ENCODE measurements at regions not wholly inside any gene's neighbourhood (a gene's known extent, or its start where the extent isn't known, plus 50 kb on each side); places are given as distances from the start of the nearest gene placed in this dataset.

GRCh38 chr11:126137136-126137535, 74.3 kb downstream of the RPUSD4 start:
- Histone ChIP-seq H3K4me3 (ENCODE audit: insufficient read depth, low read depth, low read length) (no peak overlapping the region), H3K36me3 (ENCODE audit: control insufficient read depth, insufficient read depth, low read length) (no peaks in the 10 kb centered on the region), H3K4me2 (ENCODE audit: low read depth, low read length) (no peak overlapping the region), H3K79me1 (ENCODE audit: low read depth in 1 of 2, low read length in 2 of 2) (no peaks in the 10 kb centered on the region), H3K9me1 (ENCODE audit: insufficient read depth, low read length) (no peaks in the 10 kb centered on the region), H3K18ac (ENCODE audit: low read depth, low read length) (no peak overlapping the region), H4K8ac (ENCODE audit: low read depth in 2 of 2, low read length in 2 of 2) (no peak overlapping the region), H2AFZ (replicated peaks; ENCODE audit: low read length, poor library complexity) (no peak overlapping the region), H3K4me1 (ENCODE audit: control insufficient read depth, insufficient read depth, low read length) (peaks cover 18% of the 10 kb centered on the region; the same call in 1 of the 2 replicates), H3K9ac (ENCODE audit: low read depth, low read length) (no peak overlapping the region), H2BK20ac (ENCODE audit: low read depth, low read length) (no peak overlapping the region), H3K56ac (ENCODE audit: extremely low read depth, insufficient read depth, low read length) (no peak overlapping the region), H3K27ac (ENCODE audit: insufficient read depth, low read length) (no peak overlapping the region), H2BK120ac (ENCODE audit: low read depth, low read length) (no peak overlapping the region), H3K9me3 (ENCODE audit: control insufficient read depth, insufficient read depth, low read length) (no peaks in the 10 kb centered on the region), H4K20me1 (ENCODE audit: insufficient read depth, low read length) (0 out of 2 replicates have a peak, but pooled peaks cover 3% of the 10 kb centered on the region), H3K4ac (ENCODE audit: low read depth, low read length) (no peak overlapping the region), H4K5ac (ENCODE audit: low read depth, low read length) (no peak overlapping the region), H3K14ac (replicated peaks; ENCODE audit: low read depth, low read length) (no peak overlapping the region), H2BK15ac (ENCODE audit: low read depth, low read length) (no peak overlapping the region), H3K27me3 (ENCODE audit: control insufficient read depth, insufficient read depth, low read length) (peaks cover 80% of the 10 kb centered on the region), H2AK5ac (ENCODE audit: low read depth, low read length) (no peak overlapping the region), H2BK5ac (ENCODE audit: low read depth, low read length, poor library complexity, severe bottlenecking) (no peak overlapping the region), H4K91ac (ENCODE audit: insufficient read depth, low read depth, low read length) (no peak overlapping the region), H2AK9ac (replicated peaks; ENCODE audit: low read depth, low read length, poor library complexity) (no peak overlapping the region), H3K23ac (ENCODE audit: low read depth, low read length) (no peak overlapping the region)
- ChIA-PET POLR2A (ENCODE audit: unreplicated experiment) (no interaction called here), CTCF (no interaction called here)
- BruUV-seq (replicated peaks), result no TSS peak
- TF ChIP-seq FOS (IDR thresholded peaks at IDR 0.05; ENCODE audit: low read depth, low read length) (no peak), CHD1 (IDR thresholded peaks at IDR 0.05; ENCODE audit: low read depth, low read length) (no peak), RCOR1 (IDR thresholded peaks at IDR 0.05; ENCODE audit: insufficient replicate concordance, low read length) (no peak), BHLHE40 (IDR thresholded peaks at IDR 0.05; ENCODE audit: low read depth, low read length) (no peak), MXI1 (IDR thresholded peaks at IDR 0.05; ENCODE audit: borderline replicate concordance, low read depth, low read length) (no peak), USF2 (IDR thresholded peaks at IDR 0.05; ENCODE audit: low read depth, low read length) (no peak), RAD21 (IDR thresholded peaks at IDR 0.05; ENCODE audit: low read length) (no peak), NFE2L2 (IDR thresholded peaks at IDR 0.05; ENCODE audit: low read depth, low read length) (no peak), RFX5 (IDR thresholded peaks at IDR 0.05; ENCODE audit: low read depth, low read length) (no peak), SMC3 (IDR thresholded peaks at IDR 0.05; ENCODE audit: low read depth, low read length) (no peak), MAZ (IDR thresholded peaks at IDR 0.05; ENCODE audit: borderline replicate concordance, low read depth, low read length) (no peak)
- intact Hi-C loops (cut with micrococcal nuclease), result no loop called here
- DNase-seq (no peak), ATAC-seq (ENCODE audit: low read depth) (no peak)
- 100% methylated on average over 1 of the region's 3 CpGs; no CpG with 5 or more reads in 1 of the 2 experiments for WGBS, 2 experiments (ENCODE audit: extremely low coverage in 2 of 2, insufficient read length in 1 of 2)
- dilution Hi-C loops (cut with HindIII; ENCODE audit: low sequenced_read_pairs, unreplicated experiment), result no loop called here
- in situ Hi-C loops (cut with MboI; ENCODE audit: low sequenced_read_pairs), result no loop called here
